Germinal center (tissue), 1 donor: ENCODE measurements at regions not wholly inside any gene's neighbourhood (a gene's known extent, or its start where the extent isn't known, plus 50 kb on each side); places are given as distances from the start of the nearest gene placed in this dataset.
"Not testable (repeated sequence)": the region's sequence is repeated elsewhere in the genome, so short reads cannot be mapped to it uniquely, and the experiment has no call there.

Experiments used
- DNase-seq: peaks from one replicate; pipeline ENCODE4 v3.0.0; 2012; ENCODE audit warnings: mixed read lengths, low spot score

DNA sequence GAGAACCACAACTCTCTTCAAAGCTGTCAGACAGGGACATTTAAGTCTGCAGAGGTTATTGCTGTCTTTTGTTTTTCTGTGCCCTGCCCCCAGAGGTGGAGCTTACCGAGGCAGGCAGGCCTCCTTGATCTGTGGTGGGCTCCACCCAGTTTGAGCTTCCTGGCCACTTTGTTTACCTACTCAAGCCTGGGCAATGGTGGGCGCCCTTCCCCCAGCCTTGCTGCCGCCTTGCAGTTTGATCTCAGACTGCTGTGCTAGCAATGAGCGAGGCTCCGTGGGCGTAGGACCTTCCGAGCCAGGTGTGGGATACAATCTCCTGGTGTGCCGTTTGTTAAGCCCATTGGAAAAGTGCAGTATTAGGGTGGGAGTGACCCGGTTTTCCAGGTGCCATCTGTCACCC lies 822.1 kb downstream of the KCNMA1 start:
- not testable (repeated sequence) for DNase-seq

DNA sequence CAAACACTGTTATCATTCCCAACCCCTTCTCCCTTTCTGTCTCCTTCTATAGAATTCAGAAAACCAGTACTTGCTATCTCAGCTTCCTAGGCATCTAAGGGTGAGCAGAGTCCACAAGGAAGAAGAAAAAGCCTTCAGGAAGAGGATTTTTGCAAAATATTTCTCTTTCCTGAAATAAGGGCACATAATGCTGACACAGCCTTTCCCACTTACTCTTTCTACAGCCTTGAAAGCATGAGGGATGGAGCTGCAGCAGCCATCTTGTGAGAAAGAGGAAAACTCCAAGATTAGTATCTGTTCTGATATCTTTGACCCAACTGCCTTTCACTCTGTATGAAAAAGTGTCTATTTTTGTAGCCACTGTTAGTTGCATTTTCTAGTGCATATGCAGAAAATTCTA lies 826.2 kb downstream of the KCNMA1 start:
- no peak for DNase-seq

DNA sequence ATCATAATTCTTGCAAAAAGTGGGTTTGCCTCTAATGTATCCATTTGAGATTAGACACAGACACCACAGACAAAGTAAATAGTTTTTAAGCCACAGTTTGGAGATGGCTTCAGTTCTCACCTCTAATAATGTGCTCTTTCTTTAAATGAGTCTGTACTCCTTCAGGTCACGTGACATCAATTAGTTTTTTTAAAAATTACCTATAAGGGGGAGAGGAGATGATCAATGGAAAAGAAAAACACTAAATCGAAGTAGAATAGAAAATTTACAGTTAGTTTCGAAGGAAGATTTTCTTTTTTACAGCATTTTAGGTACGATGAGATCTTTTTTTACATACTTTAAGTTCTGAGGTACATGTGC lies 849.2 kb downstream of the KCNMA1 start:
- DNase-seq: no peak

GRCh38 chr10:76787746-76788451 lies 849.7 kb downstream of the KCNMA1 start:
- DNase-seq: no peak

- no peak for DNase-seq
Observed at GRCh38 chr10:76786504-76787072, 851.0 kb downstream of the KCNMA1 start.

GRCh38 chr10:76784076-76784475 lies 853.5 kb downstream of the KCNMA1 start:
- DNase-seq: no peak

GRCh38 chr10:76779796-76780301 lies 857.8 kb downstream of the KCNMA1 start:
- no peak for DNase-seq

DNA sequence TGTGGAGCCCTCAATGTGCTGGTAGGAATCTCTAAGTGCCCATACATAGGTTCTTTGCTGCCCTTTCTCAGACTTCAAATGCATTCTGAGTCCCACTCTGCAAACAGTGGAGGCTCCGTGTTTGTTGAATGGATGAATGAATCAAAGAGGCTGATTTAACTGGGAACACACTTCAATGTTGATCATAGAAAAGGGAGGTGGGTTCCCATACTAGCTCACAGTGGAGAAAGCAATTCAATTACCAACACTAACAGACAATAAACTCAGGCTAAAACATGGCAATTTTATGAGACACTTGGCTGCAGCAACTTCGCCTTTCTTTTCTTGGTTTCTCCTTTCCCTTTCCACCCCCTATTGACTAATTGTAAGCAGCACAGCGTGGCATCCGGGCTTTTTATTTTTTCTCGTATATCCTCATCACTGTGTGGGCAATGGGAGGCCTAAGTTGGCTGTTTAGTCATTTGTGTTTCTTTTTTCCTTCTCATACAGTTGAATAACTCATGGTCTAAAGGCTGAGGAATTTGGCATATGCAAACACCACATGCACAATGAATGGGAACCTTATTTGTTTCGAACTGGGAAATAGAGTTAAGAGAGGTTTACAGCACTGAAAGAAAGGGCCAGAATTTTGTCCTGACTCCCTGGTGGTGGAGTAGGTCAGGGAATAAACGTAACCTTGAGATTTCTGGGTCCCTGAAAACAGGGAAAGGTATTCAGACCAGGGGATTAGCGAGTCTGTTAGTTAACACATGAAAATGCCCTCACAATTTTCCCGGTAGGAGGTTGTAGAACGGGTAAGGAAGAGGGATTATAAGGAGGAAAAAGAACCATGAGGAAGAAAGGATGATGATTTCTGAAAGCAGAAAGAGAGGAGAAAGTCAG lies 858.5 kb downstream of the KCNMA1 start:
- no peak for DNase-seq

DNA sequence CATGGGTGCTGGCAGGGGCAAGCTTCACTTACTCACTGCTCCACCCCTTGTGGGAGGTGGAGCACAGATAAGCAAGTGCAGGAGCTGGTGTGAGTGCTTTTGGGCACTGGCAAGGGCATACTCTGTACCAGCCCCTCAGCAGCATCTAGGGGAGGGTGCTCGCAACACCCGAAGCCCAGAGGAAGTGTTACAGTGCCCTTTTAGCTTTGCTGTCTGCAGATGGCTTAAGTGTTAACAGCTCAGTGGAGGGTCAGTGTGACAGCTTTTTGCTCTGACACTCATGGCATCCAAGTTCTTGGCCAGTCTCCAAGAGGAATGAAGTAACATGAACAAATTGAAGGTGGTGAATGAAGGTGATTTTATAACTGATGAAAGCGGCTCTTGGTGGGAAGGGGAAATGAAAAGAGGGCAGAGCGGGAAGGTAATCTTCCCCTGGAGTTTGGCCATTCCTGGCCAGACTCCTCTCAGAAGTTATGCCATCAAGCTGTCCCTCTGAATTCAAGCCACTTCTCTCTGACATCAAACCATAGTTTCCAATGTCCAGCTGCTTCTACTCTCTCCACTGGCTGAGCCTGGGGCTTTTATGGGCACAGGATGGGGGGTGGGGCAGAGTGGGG lies 862.5 kb downstream of the KCNMA1 start:
- no peak for DNase-seq

DNA sequence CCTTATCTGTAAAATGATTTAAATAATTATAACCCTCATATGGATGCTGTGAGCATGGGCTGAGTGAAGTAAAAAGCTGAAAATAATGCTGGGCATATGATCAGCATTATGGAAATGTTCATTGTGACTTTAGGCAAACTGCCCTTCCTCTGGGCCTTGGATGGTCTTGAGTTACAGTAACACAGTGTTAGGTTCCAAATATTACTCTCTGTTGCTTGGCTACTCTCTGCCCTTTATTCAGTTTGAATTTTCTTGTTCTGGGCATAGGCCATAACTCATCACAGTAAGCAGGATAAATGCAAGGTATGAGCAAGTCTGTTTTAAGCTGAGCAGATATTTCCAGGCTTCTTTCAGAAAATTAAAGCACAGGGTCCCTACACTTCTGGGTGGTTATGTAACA lies 868.0 kb downstream of the KCNMA1 start:
- no peak for DNase-seq

- no peak for DNase-seq
Observed at GRCh38 chr10:76769161-76769560, 868.4 kb downstream of the KCNMA1 start.

GRCh38 chr10:76766682-76767081 lies 870.9 kb downstream of the KCNMA1 start:
- DNase-seq: no peak

- not testable (repeated sequence) for DNase-seq
Observed at GRCh38 chr10:76764921-76765320, 872.7 kb downstream of the KCNMA1 start.

DNA sequence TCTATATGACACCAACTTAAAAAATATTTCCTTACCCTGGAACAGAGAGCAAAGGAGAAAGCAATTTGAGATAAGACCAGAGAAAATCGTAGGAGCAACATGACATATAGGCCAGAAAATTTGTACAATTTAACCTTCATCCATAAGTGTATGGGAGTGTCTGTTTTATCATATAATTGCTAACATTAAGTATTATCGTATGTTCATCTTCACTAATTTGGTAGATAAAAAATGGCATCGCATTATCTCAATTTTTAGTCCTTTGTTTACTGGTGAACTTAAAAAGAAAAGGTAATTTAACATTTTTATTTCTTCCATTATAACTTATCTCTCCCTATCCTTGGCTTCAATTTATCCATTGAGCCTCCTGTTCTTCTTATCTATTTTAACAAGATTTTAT lies 873.4 kb downstream of the KCNMA1 start:
- no peak for DNase-seq

DNA sequence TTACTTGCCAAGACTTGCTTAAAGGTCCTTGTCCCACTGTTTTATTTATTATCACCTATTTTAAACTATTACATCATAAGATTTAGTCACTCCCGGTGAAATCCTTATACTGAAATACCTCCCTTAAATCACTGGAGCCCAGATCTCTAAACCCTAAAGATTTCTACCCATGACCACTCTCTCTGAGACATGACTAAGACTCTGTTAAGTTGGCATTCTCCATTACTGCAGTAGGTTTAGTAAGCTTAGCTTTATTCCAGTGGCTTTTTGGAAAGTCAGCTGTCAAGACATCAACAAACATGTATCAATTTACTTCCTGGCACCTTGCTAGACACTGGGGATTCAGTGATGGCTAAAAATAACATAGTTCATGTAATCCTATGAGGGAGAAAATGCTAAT lies 874.2 kb downstream of the KCNMA1 start:
- DNase-seq: no peak

DNA sequence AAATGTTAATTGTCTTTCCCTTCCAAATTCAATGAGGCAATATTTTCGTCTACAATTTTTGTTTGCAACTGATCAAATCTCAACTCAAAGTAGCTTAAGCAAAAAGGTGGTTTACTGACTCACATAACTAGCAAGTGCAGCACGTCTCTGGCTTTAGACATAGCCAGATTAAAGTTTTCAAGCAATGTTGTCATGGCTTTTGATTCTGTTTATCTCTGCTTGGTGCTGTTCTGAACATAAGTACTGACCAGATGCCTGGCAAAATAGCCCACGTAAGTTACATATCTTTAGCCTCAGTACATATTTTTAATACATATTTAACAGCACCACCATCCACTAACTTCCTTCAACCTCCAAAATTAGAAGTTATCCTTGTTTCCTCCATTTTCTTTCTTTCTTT lies 877.9 kb downstream of the KCNMA1 start:
- DNase-seq: no peak

DNA sequence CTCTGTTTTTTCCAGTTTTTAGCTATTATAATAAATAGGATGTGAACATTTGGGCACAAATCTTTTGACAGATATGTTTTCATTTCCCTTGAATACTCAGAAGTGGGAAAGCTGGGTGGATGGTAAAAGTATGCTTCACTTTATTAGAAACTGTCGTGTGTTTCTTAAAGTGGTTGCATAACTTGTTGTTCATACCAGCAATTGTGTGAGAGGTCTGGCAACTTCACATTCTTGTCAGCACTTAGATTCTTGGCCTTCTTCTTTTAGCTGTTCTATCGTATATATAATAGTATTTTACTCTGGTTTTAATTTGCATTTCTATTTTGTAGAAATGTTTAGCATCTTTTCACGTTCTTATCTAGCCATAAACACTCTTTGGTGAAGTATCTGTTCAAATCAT lies 894.4 kb downstream of the KCNMA1 start:
- no peak for DNase-seq

DNA sequence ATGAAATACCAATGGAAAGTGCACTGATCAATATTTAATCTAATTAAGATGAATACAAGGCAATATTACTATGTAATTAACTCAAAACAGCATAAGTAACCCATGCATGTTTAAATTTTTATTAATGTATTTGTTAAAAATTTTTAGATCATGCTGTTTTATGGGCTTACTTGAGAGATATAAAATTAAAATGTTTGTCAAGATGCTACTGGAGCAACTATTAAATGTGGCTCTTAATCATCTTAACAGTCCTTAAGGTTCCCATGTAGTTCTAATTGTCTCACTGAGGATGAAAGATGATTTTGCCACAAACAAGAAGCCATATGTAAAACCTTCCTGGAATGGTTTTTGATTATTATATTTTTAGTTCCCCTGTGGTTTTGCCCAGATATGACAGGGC lies 897.1 kb downstream of the KCNMA1 start:
- no peak for DNase-seq

DNA sequence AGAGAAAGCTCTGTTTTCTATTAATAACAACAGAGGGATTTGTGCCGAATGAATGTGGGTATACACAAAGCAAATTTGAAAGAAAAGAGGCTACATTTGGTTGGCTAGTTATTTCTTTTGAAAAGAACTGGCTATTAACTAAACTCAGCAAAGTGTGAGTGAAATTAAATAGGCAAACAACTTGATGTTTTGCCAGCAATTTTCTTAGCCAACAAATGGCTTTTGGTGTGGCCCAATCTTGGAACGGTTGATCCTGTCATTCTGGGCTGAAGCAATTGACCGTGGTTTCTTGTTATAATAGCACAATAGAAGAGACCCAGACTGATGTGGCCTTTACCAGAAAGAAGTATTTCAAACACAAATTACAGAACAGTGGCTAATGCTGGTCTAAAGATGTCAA lies 898.6 kb downstream of the KCNMA1 start:
- DNase-seq: no peak

DNA sequence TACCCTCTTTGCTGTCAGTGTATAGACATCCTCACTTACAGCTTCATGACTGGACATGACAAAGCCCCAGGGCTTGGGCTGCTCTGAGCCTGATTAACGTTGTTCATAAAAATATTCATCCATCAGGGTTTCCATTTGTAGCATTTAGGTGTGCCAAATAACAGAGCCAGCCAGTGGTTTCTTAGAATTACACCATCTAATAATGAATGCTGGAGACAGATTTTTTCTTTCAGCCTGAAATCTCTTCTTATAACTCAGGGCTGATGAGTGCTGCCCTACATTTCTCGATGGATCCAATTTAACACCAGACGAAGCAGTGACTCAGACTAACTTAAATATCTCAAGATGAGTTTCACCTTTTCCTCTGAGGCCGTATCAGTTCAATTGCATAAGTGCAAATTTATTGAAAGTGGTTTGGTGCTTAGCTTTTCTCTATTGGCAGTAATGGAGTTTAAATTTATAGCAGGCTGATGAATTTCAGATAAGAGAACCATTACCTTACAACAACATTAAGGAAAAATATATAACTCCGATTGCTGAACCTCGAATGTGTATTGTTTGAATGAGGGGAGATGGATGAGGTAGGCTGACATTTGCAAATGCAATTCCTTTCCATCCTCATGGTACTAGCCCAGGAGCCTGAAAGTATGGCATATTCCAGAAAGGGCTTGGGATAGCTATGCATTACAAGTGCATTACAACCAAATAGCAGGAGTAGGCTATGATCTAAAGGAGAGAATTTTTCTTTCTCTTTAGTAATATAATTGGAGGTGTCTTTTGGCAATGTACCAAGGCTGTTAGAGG lies 900.6 kb downstream of the KCNMA1 start:
- no peak for DNase-seq

- DNase-seq: no peak
Observed at GRCh38 chr10:76736392-76736791, 901.2 kb downstream of the KCNMA1 start.

DNA sequence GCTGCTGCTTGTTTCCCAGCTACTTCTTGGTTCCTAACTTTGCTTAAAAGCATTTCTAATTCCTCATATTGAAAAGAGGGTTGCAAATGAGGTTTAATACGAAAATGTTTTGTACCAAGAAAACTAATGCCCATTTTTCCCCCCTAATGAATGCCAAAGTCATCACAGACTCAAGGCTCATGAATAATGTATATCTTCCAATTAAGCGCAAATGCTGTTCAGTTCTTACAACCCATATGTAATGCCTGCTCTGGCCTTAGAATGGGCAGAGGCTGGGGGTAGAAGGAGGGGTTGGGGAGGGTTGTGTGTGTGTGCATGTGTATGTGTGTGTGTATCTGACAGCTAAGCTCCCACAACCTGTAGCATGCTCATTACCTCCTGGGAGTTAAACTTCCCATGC lies 901.7 kb downstream of the KCNMA1 start:
- no peak for DNase-seq
